Breast epithelium (tissue), 4 donors: ENCODE measurements at regions not wholly inside any gene's neighbourhood (a gene's known extent, or its start where the extent isn't known, plus 50 kb on each side); places are given as distances from the start of the nearest gene placed in this dataset.

Source experiments
- DNase-seq, 2 donors: peaks; one replicate each; pipeline ENCODE4 v3.0.0-alpha.2; 2019; ENCODE audit warnings: low spot score in 2 of 2
- H3K27ac ChIP-seq, 2 donors: fragments of 200-600 bp; sonication (generic) in 1 of 2; one replicate each; pipeline ENCODE4 v1.5.1; 2016 to 2019; ENCODE audit warnings: mild to moderate bottlenecking in 1 of 2
- H3K27me3 ChIP-seq, 2 donors: fragments of 200-600 bp; sonication (generic) in 1 of 2; one replicate each; pipeline versions ENCODE4 v1.5.1 to v1.6.0; 2017 to 2019; ENCODE audit warnings: control low read depth in 1 of 2, mild to moderate bottlenecking in 1 of 2
- H3K36me3 ChIP-seq: fragments of 200-600 bp; one replicate; pipeline ENCODE4 v1.5.1; 2019
- H3K4me1 ChIP-seq, 2 donors: fragments of 200-600 bp; sonication (generic); one replicate each; pipeline ENCODE4 v1.5.1; 2016 to 2019; ENCODE audit warnings: control low read depth in 1 of 2
- H3K4me3 ChIP-seq, 3 donors: fragments of 200-600 bp; sonication (generic); 1 replicate in 2 of 3; 2 replicates in 1 of 3; pipeline ENCODE4 v1.5.1; 2016 to 2019; ENCODE audit warnings: mild to moderate bottlenecking in 3 of 3, moderate library complexity in 2 of 3
- H3K9me3 ChIP-seq, 2 donors: fragments of 200-600 bp; sonication (generic) in 1 of 2; one replicate each; pipeline ENCODE4 v1.5.1; 2016 to 2019; ENCODE audit warnings: control low read depth in 1 of 2
- POLR2A ChIP-seq: fragments of 450-650 bp; IDR thresholded peaks from one replicate; pipeline ENCODE4 v1.6.1; 2016; ENCODE audit warnings: antibody characterized with exemption, mild to moderate bottlenecking, moderate library complexity
- POLR2AphosphoS5 ChIP-seq, 3 donors: sonication (generic); formaldehyde crosslinking; IDR thresholded peaks; one replicate each; pipeline ENCODE4 v1.6.1; 2017; ENCODE audit warnings: antibody characterized with exemption in 3 of 3
- intact Hi-C: fragments of 100-400 bp; cut with DNase I; formaldehyde crosslinking; loops from one replicate; pipeline ENCODE4 v1.15.1; 2023; ENCODE audit warnings: low total_unique reads
- TF ChIP-seq, protein P1 (sequence below), 3 donors: fragments of 450-650 bp; IDR thresholded peaks; one replicate each; pipeline ENCODE4 v1.5.1; 2016 to 2017; ENCODE audit warnings: antibody characterized with exemption in 3 of 3, mild to moderate bottlenecking in 3 of 3, moderate library complexity in 3 of 3

DNA sequence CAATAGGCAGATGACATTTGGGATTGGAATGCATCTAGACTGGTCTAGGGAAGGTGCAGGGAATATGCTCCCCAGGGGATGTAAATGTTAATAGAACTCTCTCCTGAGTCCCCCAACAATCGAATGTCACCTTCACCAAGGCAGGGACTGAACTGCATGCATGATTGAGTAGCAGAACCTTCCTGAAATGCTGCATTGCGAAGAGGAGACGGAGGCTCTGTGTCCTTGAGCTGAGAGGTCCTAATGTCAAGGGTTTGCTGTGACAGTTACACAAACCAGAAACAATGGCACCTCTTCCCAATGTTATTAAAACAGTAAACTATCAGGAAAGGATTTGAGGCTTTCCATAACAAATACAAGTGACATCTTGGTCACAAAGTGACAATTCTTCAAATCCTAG is 117.5 kb upstream of the SFSWAP start:
- no peaks in the 10 kb centered on the region for H3K36me3 ChIP-seq
- TF ChIP-seq, protein P1, sequence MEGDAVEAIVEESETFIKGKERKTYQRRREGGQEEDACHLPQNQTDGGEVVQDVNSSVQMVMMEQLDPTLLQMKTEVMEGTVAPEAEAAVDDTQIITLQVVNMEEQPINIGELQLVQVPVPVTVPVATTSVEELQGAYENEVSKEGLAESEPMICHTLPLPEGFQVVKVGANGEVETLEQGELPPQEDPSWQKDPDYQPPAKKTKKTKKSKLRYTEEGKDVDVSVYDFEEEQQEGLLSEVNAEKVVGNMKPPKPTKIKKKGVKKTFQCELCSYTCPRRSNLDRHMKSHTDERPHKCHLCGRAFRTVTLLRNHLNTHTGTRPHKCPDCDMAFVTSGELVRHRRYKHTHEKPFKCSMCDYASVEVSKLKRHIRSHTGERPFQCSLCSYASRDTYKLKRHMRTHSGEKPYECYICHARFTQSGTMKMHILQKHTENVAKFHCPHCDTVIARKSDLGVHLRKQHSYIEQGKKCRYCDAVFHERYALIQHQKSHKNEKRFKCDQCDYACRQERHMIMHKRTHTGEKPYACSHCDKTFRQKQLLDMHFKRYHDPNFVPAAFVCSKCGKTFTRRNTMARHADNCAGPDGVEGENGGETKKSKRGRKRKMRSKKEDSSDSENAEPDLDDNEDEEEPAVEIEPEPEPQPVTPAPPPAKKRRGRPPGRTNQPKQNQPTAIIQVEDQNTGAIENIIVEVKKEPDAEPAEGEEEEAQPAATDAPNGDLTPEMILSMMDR (IDR thresholded peaks at IDR 0.05), result no peak
- TF ChIP-seq POLR2A (no peak), POLR2AphosphoS5 (IDR thresholded peaks at IDR 0.05) (no peak)
- no peak overlapping the region for H3K4me3 ChIP-seq
- no peak overlapping the region for H3K27ac ChIP-seq
- H3K27me3 ChIP-seq, result peaks cover 0 to 15% of the 10 kb centered on the region in 2 donors
- H3K9me3 ChIP-seq, result no peaks in the 10 kb centered on the region
- H3K4me1 ChIP-seq, result no peaks in the 10 kb centered on the region
- DNase-seq, result no peak
- intact Hi-C loops, result no loop called here

DNA sequence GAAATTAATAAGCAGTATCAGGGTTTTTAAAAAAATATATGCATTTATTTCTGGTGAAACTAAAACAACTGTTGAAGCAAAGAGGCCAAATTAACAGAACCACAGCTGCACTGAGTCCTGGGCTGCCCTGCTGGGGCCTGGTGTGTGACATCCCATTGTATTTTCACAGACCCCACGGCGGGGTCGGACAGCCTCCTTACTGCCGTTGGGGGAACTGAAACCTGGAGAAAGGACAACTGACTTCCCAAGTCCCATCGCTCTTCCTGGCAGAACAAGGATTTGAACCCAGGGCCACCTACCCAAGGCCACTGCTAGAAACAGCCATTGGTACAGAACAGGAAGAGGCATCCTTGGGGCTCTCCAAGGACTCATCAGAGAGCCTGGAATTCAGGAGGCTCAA is 114.8 kb upstream of the SFSWAP start:
- intact Hi-C loops, result no loop called here
- TF ChIP-seq POLR2AphosphoS5 (IDR thresholded peaks at IDR 0.05) (no peak), POLR2A (no peak)
- TF ChIP-seq, protein P1 (IDR thresholded peaks at IDR 0.05), result no peak
- no peak overlapping the region for H3K27ac ChIP-seq
- DNase-seq, result no peak
- no peaks in the 10 kb centered on the region for H3K4me1 ChIP-seq
- H3K27me3 ChIP-seq, result peaks cover 0 to 12% of the 10 kb centered on the region in 2 donors
- no peaks in the 10 kb centered on the region for H3K9me3 ChIP-seq
- no peak overlapping the region for H3K4me3 ChIP-seq
- H3K36me3 ChIP-seq, result no peaks in the 10 kb centered on the region

DNA sequence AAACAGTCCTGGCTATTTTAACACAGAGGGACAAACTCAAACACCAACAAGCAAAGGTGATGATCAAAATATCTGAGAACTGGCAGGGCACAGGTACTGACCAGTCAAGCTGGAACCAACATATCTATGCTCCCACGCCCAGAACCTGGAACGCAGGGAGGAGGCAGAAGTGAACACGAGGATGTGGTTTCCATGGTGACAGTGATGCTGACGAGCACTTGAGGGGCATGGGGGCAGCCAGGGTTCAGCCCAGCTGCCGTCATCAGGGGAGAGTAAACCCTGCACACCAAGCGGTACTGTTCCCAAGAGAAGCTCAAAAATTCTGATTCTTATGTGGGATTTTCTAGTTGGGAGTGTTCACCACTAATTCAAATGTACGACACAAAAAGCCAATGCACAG is 113.6 kb upstream of the SFSWAP start:
- TF ChIP-seq, protein P1 (IDR thresholded peaks at IDR 0.05), result no peak
- TF ChIP-seq POLR2AphosphoS5 (IDR thresholded peaks at IDR 0.05) (no peak), POLR2A (no peak)
- no peaks in the 10 kb centered on the region for H3K4me1 ChIP-seq
- DNase-seq, result no peak
- H3K4me3 ChIP-seq, result no peak overlapping the region
- intact Hi-C loops, result no loop called here
- peaks cover 0 to 7% of the 10 kb centered on the region in 2 donors for H3K27me3 ChIP-seq
- no peak overlapping the region for H3K27ac ChIP-seq
- no peaks in the 10 kb centered on the region for H3K36me3 ChIP-seq
- H3K9me3 ChIP-seq, result no peaks in the 10 kb centered on the region

DNA sequence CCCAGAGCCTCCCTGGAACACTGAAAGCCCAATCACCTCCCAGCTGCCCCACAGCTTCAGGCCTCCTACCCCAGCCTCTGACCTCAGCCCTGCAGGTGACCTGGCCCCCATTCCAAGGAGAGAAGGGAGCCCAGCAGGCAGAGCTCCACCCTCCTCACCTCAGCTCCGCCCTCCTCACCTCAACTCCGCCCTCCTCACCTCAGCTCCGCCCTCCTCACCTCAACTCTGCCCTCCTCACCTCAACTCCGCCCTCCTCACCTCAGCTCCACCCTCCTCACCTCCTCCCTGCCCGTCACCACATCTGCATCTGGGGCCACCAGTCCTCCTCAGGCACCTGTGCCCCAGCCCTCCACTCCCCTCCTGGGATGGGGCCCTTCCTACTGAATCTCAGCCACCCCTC is 112.2 kb upstream of the SFSWAP start:
- Histone ChIP-seq H3K27me3 (peaks cover 0 to 3% of the 10 kb centered on the region in 2 donors), H3K4me3 (no peak overlapping the region), H3K9me3 (no peaks in the 10 kb centered on the region), H3K27ac (no peak overlapping the region), H3K36me3 (no peaks in the 10 kb centered on the region), H3K4me1 (no peaks in the 10 kb centered on the region)
- no peak for DNase-seq
- intact Hi-C loops, result loop anchor here (2.0 kb wide), 1 partner anchor 38 kb away; no protein-coding TSS in a partner anchor
- TF ChIP-seq POLR2AphosphoS5 (IDR thresholded peaks at IDR 0.05), result no peak
- TF ChIP-seq, protein P1 (IDR thresholded peaks at IDR 0.05), result no peak
- no peak for TF ChIP-seq POLR2A

DNA sequence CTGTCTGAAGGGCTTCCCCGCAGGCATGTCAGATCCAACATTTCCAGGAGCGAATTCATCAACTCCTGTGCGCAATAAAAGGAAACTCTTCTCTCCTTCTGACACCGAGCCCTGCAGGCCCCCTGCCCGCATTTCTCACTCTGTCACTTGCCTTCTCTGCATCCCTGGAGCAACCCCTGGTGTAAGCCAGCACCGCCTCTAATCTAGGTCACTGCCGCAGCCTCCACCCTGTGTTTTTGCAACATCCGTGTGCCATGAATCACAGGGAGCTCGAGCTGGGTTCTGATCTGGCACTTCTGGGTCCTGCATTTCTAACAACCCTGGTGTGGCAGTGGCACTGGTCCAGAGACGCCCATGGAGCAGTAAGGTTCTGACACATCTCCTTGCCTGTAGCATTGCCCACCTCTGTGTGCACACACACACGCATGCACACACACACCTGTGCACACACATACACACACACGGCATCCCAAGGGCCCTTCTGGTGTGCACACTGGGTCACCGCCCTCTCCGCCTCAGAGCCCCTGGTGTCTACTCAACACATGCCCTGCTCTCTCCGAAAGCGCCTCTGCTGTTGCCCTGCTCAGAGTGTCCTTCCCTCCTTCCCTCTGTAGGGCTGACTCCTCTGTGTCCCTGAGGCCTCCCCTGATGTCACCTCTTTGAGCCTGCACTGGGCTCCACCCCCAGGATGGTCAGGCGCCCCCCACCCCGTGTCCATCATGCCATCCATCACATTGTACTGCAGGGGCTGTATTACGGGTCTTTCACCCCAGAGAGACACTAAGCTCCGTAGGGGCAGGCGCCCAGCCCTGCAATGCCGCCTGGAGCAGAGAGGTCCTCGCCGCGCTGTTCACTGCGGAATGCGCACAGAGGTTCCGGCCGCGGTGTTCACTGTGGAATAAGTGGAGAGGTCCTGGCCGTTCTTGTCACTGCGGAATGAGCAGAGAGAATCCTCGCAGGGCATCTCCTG is 111.4 kb upstream of the SFSWAP start:
- peaks cover 0 to 3% of the 10 kb centered on the region in 2 donors for H3K27me3 ChIP-seq
- intact Hi-C loops, result loop anchor here (2.0 kb wide), 1 partner anchor 37 kb away; no protein-coding TSS in a partner anchor
- TF ChIP-seq POLR2A (no peak), POLR2AphosphoS5 (IDR thresholded peaks at IDR 0.05) (no peak)
- TF ChIP-seq, protein P1 (IDR thresholded peaks at IDR 0.05), result no peak

More for the DNA sequence above, 111.4 kb upstream of the SFSWAP start:
- Histone ChIP-seq H3K36me3 (no peaks in the 10 kb centered on the region), H3K4me3 (no peak overlapping the region), H3K4me1 (no peaks in the 10 kb centered on the region), H3K9me3 (no peaks in the 10 kb centered on the region), H3K27ac (no peak overlapping the region)
- DNase-seq, result no peak
